ENCODE measurements at regions not wholly inside any gene's neighbourhood (a gene's known extent, or its start where the extent isn't known, plus 50 kb on each side); places are given as distances from the start of the nearest gene placed in this dataset.

GRCh38 chr9:2351324-2351723 lies 270.3 kb upstream of the VLDLR start:
- no peak for DNase-seq (ENCODE audit: low read depth)
- in situ Hi-C loops (cut with HindIII; ENCODE audit: low sequenced_read_pairs) = no loop called here
- no peak overlapping the region for H3K4me3 ChIP-seq (ENCODE audit: low read depth, low read length)
- TF ChIP-seq CTCF (IDR thresholded peaks at IDR 0.05; ENCODE audit: low read depth, low read length, missing control alignments) = no peak

- no peak for TF ChIP-seq CTCF (IDR thresholded peaks at IDR 0.05; ENCODE audit: low read depth, low read length, missing control alignments)
- DNase-seq (ENCODE audit: low read depth) = no peak
- in situ Hi-C loops (cut with HindIII; ENCODE audit: low sequenced_read_pairs) = no loop called here
- H3K4me3 ChIP-seq (ENCODE audit: low read depth, low read length) = no peak overlapping the region
These were observed 267.4 kb upstream of the VLDLR start for GRCh38 chr9:2354216-2354615.

GRCh38 chr9:2354856-2355696 lies 266.5 kb upstream of the VLDLR start:
- no peak for TF ChIP-seq CTCF (IDR thresholded peaks at IDR 0.05; ENCODE audit: low read depth, low read length, missing control alignments)
- in situ Hi-C loops (cut with HindIII; ENCODE audit: low sequenced_read_pairs) = no loop called here
- no peak overlapping the region for H3K4me3 ChIP-seq (ENCODE audit: low read depth, low read length)
- no peak for DNase-seq (ENCODE audit: low read depth)

GRCh38 chr9:2355697-2355983 lies 265.9 kb upstream of the VLDLR start:
- H3K4me3 ChIP-seq (ENCODE audit: low read depth, low read length) = no peak overlapping the region
- no peak for TF ChIP-seq CTCF (IDR thresholded peaks at IDR 0.05; ENCODE audit: low read depth, low read length, missing control alignments)
- DNase-seq (ENCODE audit: low read depth) = no peak
- in situ Hi-C loops (cut with HindIII; ENCODE audit: low sequenced_read_pairs) = no loop called here

- in situ Hi-C loops (cut with HindIII; ENCODE audit: low sequenced_read_pairs) = no loop called here
- TF ChIP-seq CTCF (IDR thresholded peaks at IDR 0.05; ENCODE audit: low read depth, low read length, missing control alignments) = no peak
- DNase-seq (ENCODE audit: low read depth) = peak; percentile 53
These were observed 265.4 kb upstream of the VLDLR start for GRCh38 chr9:2356041-2356790.

GRCh38 chr9:2359891-2360471 lies 261.6 kb upstream of the VLDLR start:
- DNase-seq (ENCODE audit: low read depth) = no peak
- H3K4me3 ChIP-seq (ENCODE audit: low read depth, low read length) = no peak overlapping the region
- TF ChIP-seq CTCF (IDR thresholded peaks at IDR 0.05; ENCODE audit: low read depth, low read length, missing control alignments) = no peak
- in situ Hi-C loops (cut with HindIII; ENCODE audit: low sequenced_read_pairs) = no loop called here

More at GRCh38 chr9:2356041-2356790, 265.4 kb upstream of the VLDLR start:
- no peak overlapping the region for H3K4me3 ChIP-seq (ENCODE audit: low read depth, low read length)

All from astrocyte of the cerebellum (primary cell).